DMS153 treated with DMSO at 0.1 percent for 48 hours (cell line): ENCODE measurements at regions not wholly inside any gene's neighbourhood (a gene's known extent, or its start where the extent isn't known, plus 50 kb on each side); places are given as distances from the start of the nearest gene placed in this dataset.
A peak's percentile ranks its signal among the peaks of the same experiment; 100 is the strongest.

Experiments used
- DNase-seq: peaks from one replicate; lab custom pipeline; 2025; ENCODE audit not compliant: unreplicated experiment; lab: John Stamatoyannopoulos, UW

DNA sequence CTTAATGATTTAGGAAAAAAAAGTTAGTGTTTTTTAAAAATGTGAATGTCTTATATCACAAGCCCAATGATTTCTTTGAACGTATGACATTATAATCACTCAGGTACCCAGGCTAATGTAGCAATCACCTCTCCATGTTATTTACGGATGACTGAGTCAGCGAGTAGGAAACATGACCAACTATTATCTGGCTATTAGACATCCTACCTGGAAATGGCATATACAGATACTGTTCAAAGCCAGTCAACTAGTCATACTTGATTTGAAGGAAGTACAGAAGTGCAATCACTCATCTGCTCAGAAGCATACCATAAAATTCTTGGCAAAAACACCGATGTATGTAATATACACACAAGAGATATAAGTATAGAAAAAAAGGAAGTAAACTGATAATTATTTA is 732.5 kb downstream of the ARAP2 start:
- no peak for DNase-seq

DNA sequence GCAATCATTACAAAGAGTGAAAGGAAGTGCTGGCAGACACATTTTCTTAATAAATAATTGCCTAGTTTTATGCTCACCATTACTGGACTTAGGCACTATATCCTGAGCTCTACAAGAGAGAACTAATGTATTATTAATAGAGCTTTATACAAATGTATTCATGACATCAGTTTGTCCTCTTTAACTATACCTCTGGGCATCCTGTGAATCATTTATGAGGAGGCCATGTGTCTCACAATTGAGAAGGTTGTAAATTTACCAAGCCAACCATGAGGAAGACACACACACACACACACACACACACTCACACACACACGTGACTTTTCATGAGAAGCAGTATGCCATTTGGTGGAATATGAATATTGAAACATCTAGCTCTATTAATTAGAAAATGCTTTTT is 728.2 kb downstream of the ARAP2 start:
- no peak for DNase-seq

DNA sequence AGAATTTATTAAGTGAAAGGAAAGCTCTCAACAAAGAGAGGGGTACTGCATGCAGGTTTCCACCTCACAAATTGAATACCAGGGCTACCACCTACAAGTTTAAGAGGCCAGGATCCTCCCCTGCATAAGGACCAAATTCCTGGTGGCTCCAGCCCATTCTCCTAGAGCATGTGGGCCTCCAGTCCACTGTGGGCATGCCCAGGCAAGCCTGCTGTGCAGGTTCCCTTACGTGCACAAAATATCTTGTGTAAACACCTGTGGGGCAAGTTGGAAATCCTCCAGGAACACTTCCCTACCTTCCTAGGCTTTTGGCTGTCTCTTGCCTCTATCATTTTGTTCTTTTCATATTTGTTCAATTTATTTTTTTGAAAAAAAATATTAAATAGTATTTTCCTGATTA is 724.3 kb downstream of the ARAP2 start:
- DNase-seq = peak; percentile 7

DNA sequence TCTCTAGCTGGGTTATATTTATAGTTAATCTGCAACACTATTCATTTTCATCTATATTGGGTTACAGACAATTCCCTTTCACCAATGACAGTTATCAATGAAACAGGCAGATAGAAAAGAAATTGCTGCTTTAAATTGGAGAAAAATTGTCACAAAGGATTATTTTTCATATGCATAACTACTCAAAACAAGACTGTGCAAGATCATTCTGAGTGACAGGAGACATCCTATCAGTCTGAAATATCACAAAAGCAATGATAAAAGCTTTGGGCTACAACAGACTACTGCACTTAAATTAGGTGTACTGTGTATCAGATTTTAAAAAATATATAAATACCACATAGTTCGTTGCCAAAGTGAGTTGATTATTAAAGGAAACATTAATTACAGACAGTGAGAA is 722.6 kb downstream of the ARAP2 start:
- no peak for DNase-seq

DNA sequence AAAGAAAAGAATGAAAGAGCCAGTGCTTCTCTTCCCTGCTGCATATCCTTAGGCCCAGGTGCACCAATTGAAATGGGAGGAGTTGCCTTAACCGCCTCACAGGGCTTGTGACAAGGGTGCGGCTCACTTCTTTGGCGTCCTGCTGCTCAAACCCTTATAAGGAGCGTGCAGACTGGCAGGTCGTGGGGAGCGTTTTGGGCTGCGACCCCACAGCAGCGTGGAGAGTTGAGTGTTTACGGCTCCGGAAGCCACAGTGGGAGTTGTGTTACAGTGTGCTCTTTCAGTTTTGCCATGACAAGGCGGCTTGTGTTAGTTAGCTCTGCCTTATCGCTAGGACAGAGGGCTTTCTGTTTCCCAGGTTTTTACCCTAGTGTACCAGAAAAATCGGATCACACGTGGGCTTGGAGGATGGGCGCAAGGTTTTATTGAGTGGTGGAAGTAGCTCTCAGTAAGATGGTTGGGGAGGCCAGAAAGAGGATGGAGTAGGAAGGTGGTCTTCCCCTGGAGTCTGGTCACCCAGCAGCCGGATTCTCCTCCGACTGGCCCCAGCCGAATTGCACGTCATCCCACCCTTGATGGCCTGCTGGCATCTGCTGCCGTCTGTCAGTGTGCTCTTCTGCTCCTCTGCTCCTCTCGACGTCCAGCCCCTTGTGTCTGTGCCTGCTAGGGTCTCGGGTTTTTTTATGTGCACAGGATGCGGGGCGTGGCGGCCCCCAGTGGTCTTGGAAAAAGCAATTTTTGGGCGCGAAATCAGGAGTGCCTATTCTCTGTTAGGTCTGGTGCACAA is 718.9 kb downstream of the ARAP2 start:
- DNase-seq = no peak

DNA sequence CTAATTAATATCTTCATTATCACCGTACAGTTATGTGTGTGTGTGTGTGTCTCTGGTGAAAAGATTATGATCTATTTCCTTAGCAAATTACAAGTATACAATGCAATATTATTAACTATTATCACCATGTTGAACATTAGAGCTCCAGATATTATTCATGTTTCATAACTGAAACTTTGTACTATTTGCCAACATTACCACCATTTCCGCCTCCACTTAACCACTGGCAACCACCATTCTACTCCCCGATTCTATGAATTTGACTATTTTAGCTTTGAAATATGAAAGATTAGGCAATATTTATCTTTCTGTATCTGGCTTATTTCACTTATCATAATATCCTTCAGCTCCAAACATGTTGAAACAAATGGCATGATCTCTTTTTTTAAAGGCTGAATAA is 717.9 kb downstream of the ARAP2 start:
- DNase-seq = no peak

DNA sequence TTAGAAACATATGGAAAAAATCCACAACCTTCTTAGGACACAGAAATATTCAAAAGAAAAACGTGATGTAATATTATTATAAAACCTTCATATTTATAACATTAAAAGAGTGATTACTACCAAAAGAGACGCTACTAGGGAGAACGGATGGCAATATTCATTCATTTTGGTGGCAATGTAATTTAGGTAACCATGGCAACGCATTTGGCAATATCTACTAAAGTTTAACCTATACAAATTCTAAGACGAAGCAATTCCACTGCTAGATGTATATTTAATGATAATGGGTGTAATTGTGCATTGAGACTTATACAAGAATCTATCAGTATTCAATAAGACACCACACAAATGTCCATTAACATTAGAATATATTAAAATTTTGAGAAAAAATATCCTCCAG is 709.4 kb downstream of the ARAP2 start:
- no peak for DNase-seq

DNA sequence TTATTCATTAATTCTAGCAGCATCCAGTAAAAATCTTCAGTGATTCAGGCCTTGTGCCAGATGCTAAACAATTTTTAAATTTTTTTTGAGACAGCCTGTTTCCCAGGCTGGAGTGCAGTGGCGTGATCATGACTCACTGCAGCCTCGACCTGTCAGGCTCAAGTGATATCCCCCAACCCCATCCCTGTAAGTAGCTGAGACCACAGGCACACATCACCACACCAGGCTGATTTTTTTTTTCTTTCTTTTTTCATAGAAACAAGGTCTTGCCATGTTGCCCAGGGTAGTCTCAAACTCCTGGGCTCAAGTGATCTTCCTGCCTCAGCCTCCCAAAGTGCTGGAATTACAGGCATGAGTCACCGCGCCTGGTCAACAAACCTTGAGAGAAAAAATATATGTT is 705.5 kb downstream of the ARAP2 start:
- no peak for DNase-seq

DNA sequence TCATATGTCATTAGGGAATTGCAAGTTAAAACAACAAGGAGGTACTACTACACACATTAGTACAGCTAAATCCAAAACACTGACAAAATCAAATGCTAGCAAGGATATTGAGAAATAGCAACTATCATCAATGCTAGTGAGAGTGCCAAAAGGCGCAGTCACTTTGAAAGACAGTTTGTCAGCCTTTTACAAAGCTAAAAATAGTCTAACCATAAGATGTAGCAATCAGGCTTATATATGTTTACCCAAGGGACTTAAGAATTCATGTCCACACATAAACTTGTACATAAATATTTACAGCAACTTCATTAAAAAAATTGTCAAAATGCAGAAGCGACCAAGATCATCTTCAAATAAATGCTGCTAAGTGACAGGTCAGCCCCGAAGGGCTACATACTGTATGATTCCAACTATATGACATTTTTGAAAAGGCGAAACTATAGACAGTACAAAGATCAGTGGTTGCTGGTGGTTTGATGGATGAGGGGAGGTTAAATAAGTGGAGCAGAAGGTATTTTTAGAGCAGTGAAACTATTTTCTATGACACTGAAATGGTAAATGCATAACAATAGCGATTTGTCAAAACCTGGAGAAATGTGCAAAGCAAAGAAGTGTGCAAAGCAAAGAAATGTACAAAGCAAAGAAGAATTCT is 704.8 kb downstream of the ARAP2 start:
- DNase-seq = no peak

DNA sequence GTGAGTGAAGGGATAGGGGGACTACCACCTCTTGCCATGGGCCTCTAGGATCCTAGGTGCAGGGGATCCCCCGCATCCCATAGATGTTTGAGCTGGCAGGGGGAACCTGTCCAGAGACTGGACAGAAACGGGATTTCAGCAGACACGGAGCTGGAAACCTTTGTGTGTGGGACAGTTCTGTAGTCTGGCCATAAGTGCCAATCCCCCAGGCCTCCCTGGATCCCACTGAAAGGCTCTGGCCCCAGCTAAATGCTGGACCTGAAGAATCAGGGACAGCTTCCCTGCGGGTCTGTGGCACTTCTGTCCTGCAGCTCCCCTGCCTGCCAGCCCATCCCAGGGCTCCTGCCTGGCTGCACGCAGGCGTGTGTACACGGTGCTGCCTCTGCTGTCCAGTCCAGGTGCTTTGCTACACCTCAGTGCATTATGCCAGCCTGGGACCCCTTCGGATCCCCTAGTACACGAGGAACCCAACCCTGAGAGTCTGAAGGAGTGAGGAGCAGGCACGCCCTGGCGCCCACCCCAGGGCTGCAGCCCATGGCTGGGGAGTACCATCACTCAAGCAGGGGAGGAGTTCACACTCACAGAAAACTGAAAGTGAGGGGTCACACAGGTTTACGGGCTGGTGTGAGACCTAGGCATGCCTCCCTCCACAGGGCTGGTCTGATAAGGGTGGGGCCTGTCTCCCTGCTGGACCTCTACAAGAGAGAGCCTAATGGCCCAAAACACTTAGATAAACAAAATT is 703.0 kb downstream of the ARAP2 start:
- no peak for DNase-seq

DNA sequence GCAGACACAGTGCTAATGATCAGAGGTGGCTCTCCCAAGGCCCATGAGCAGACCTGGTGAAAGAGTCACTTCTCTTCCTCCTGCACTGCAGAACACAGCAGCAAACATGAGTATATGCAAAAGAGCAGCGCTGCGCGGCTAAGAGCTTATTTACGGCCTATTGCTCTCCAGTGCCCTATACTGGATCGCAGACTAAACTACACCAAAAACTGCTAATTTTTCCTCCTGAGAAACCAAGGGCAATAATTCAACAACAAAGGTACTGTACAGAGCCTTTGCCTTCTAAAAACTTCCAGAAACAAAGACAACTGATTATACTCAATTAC is 702.5 kb downstream of the ARAP2 start:
- DNase-seq = no peak

DNA sequence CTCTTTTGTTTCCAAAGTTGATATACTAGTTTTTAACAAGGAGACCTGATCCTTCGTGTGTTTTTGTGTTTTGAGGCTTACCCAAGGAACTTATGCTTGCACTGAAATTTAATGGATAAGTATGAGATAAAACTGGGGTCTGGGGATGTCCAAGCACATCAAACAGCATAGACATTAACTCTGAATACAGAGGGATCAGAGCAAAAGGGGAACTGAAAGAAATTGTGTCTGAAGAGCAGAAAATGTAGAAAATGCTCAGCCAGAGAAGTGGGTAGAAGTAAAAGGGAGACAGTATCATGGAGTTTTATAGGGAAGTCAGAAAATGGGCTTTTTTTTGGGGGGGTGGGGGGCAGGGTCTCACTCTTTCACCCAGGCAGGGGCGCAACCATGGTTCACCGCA is 695.4 kb downstream of the ARAP2 start:
- DNase-seq = no peak

DNA sequence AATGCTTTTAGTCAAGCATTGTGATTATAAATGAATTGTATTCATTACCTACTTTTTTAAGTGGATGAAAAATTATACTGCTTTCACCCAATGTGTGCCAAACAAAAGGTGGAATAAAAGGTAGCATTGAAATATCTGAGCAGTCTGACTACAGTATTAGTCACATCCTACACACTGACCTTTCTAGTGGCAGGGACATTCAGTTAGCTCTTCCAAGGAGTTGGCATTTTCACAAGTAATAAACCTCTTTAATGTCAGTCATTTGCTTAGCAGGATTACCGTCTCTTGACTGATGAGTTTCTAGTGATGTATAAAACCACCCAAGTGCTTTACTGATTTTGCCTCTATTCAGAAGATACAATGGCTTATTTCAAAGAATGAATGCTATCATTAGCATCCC is 687.9 kb downstream of the ARAP2 start:
- DNase-seq = no peak

DNA sequence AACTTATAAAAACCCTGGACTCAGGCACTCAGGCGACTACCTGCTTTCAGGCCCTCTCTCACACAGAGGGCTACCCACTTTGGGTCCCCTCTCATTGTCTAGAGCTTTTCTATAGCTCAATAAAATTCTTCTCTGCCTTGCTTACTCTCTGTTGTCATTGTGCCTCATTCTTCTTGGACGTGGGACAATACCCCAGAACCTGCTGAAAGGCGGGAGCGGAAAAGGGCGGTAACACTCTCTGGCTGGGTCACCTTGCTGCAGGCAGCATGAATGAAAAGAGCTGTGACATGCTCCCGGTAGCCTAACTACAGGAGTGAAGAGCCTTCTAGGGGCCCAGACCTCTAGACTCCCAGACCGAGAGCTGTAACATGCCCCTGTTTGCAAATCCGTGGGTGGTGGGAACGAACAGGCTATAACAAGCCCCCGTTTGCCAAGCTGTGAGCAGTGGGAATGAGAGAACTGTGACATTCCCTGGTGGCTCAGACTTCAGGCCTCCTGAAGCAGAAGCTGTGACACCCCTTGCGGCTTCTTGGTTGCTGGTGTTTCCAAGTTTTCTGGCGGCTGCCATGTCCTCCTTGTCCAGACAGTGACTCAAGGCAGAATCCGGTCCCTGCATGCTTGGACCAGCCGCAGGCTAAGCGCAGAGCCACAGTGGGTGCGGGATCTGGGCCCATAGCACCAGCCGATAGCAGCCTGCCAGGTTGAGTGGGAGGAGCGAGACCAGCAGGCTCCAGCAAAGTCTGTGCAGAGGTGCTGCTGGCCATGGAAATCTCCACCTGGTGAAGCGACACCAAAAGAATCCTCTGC is 684.6 kb downstream of the ARAP2 start:
- DNase-seq = no peak

DNA sequence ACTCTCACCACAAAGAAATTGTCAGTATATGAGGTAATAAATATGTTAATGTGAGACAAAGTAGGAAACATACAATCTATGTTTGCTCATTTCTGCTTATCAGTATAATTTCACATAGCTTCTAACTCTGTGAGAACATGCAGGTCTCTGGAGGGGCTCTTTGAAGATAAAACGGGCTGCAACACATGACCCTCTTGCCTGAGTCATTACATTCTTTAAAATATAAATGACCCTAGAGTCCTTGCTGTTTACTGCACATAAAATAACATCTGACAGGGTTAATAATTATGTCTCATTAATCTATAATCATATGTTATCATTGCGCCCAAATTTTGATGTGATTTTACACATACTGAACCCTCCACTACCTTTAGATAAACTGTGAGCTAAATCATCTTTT is 681.5 kb downstream of the ARAP2 start:
- DNase-seq = no peak

DNA sequence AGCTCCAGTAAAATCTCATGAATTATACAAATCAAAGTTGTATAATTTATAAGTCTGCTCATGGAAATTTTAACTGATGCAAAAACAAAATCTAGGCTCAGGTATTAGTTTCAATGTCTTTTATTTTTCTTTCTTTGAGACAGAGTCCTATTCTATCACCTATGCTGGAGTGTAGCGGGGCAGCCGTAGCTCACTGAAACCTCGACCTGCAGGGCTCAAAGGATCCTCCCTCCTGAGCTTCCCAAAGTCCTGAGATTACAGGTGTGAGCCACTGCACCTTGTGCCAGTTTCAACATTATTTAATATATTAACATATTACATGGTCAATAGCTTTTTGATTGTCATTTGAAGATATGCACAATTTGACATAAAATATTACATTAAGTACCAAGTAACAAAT is 678.7 kb downstream of the ARAP2 start:
- no peak for DNase-seq

DNA sequence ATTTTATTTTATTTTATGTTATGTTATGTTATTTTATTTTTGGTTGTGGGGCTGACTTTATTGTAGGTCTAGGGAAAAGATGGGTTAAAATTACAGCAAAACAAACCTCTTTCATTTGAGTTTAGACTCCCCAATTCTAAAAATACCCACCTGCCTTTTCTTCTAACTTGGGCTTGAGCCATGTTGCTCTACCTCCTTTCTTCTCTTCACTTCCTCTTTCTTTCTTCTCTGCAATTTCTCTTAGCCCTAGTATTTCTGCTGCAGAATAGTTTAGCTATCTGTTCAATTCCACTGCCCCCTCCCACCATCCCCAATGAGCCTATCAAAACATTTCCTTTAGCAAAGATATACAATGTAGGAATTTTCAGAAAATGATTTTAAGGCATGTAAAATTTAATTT is 653.3 kb downstream of the ARAP2 start:
- no peak for DNase-seq

DNA sequence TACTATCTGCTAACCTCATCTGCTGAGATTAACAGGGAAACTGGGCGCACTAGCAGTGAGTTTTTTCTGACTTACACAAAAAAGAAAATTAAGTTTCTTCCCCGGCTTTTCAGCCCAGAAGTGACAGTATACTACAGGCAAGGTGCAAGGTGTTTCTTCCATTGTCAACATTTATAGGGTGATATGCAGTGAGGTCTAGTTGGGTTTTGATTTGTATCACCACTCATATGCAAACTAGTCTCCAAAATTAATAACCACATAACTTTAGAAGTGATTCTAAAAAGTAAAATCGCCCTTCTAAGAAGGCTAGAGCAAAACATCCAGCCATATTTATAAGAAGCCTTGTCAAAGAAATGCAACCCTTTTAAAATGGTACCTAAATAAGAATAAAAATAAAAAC is 640.1 kb downstream of the ARAP2 start:
- DNase-seq = no peak

DNA sequence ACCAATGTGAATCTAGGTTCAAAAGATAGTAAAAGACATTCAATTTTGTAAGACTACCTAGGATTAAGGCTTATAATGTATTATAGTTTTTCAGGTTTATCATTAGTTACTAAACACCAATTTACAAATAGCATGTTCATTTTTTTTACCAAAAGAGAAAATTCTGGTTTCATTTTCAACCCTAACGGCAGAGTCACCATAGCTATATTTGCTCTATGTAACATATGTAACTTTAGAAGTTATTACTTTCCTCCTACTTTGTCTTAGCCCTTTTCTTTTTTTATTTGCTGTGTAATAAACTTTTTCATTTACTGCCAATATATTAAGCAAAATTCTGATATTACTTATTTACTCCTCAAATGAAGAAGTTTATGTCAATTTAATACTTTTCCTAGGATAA is 639.6 kb downstream of the ARAP2 start:
- no peak for DNase-seq

DNA sequence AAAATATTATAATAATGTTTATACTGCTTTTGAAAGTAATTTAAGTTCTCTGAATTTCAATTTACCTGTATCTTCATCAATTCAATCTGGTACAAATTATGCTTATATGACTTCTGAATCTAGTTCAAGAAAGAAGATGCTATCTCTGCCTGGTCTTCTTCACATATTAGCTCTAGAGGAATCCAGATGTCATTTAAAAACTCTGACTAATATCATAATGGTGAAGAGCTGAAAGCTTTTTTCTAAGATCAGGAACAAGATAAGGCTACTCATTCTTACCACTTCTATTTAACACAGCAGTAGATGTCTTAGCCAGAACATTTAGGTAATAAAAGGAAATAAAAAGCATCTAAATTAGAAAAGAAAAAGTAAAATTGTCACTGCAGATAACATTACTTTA is 636.1 kb downstream of the ARAP2 start:
- no peak for DNase-seq

DNA sequence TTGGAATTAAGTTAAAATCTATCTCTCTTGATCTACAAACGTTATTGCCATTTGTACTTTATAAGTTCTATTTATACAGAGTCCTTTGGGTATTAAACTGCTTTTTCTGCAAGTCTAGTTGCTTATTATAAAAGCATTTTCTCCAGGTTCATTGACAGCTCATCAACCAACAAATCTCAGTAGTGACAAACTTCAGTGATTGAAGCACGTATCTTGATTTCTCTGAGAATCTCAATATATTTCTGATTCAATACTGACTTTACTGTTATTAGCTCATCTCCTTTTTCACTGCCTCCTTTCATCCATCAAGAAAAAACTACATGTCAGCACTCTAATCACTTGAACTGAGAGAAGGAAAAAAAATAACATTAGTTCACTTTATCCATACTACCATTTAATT is 630.2 kb downstream of the ARAP2 start:
- DNase-seq = no peak

DNA sequence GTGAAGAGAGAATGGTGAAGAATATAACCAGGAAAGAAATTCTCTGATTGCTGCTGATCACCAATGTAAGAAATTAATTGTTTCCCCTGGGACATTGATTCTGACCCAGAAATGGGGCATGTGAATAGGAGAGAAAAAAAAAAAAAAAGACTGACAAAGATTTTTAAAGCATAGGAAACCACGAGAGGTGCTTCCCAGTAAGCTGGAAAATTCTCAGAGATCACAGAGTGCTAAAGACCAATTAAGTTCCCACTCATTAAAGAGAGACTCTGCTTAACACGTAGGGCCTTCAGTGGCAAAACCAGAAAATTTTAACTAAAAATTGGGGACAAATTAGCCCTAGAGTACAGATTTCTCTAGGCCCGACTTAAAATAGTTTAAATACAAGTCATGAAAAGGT is 604.4 kb downstream of the ARAP2 start:
- DNase-seq = no peak
